Activated CD4-positive, alpha-beta T cell treated with anti-CD3 and anti-CD28 coated beads, Interleukin-2, Interleukin-4, amounts not matched to agents 100 ng/mL and 50 ng/mL, durations not matched to agents 16 hours and 8 hours (primary cell): ENCODE measurements at regions not wholly inside any gene's neighbourhood (a gene's known extent, or its start where the extent isn't known, plus 50 kb on each side); places are given as distances from the start of the nearest gene placed in this dataset.

Source experiments
- DNase-seq: peaks from one replicate; pipeline ENCODE4 v3.0.0-alpha.2; 2020; ENCODE audit warnings: low spot score

- DNase-seq: no peak
These were observed 264.2 kb downstream of the ZSWIM6 start for GRCh38 chr5:61596265-61596664.

GRCh38 chr5:61597684-61598083, 265.6 kb downstream of the ZSWIM6 start:
- no peak for DNase-seq

- no peak for DNase-seq
These were observed 266.1 kb downstream of the ZSWIM6 start for GRCh38 chr5:61598126-61598525.

- DNase-seq: no peak
These were observed 267.5 kb downstream of the ZSWIM6 start for GRCh38 chr5:61599370-61600122.

GRCh38 chr5:61600123-61600444, 268.0 kb downstream of the ZSWIM6 start:
- DNase-seq: no peak

- DNase-seq: no peak
These were observed 269.0 kb downstream of the ZSWIM6 start for GRCh38 chr5:61600945-61601511.

GRCh38 chr5:61603211-61603908, 271.3 kb downstream of the ZSWIM6 start:
- no peak for DNase-seq

GRCh38 chr5:61604076-61605025, 272.3 kb downstream of the ZSWIM6 start:
- no peak for DNase-seq

- DNase-seq: no peak
These were observed 278.0 kb downstream of the ZSWIM6 start for GRCh38 chr5:61609840-61610677.

GRCh38 chr5:61610678-61611024, 278.6 kb downstream of the ZSWIM6 start:
- no peak for DNase-seq

GRCh38 chr5:61612431-61612830, 280.4 kb downstream of the ZSWIM6 start:
- DNase-seq: no peak

- DNase-seq: no peak
These were observed 281.6 kb downstream of the ZSWIM6 start for GRCh38 chr5:61613679-61614078.

GRCh38 chr5:61614606-61615005, 282.5 kb downstream of the ZSWIM6 start:
- DNase-seq: no peak

GRCh38 chr5:61617039-61617438, 285.0 kb downstream of the ZSWIM6 start:
- DNase-seq: no peak

GRCh38 chr5:61617995-61618525, 286.0 kb downstream of the ZSWIM6 start:
- DNase-seq: no peak

- no peak for DNase-seq
These were observed 286.5 kb downstream of the ZSWIM6 start for GRCh38 chr5:61618577-61618976.

- DNase-seq: no peak
These were observed 287.2 kb downstream of the ZSWIM6 start for GRCh38 chr5:61619289-61619688.

- no peak for DNase-seq
These were observed 287.9 kb downstream of the ZSWIM6 start for GRCh38 chr5:61619777-61620518.

GRCh38 chr5:61620699-61621182, 288.7 kb downstream of the ZSWIM6 start:
- no peak for DNase-seq

- no peak for DNase-seq
These were observed 289.2 kb downstream of the ZSWIM6 start for GRCh38 chr5:61621202-61621650.
